ENCODE measurements at regions not wholly inside any gene's neighbourhood (a gene's known extent, or its start where the extent isn't known, plus 50 kb on each side); places are given as distances from the start of the nearest gene placed in this dataset.

DNA sequence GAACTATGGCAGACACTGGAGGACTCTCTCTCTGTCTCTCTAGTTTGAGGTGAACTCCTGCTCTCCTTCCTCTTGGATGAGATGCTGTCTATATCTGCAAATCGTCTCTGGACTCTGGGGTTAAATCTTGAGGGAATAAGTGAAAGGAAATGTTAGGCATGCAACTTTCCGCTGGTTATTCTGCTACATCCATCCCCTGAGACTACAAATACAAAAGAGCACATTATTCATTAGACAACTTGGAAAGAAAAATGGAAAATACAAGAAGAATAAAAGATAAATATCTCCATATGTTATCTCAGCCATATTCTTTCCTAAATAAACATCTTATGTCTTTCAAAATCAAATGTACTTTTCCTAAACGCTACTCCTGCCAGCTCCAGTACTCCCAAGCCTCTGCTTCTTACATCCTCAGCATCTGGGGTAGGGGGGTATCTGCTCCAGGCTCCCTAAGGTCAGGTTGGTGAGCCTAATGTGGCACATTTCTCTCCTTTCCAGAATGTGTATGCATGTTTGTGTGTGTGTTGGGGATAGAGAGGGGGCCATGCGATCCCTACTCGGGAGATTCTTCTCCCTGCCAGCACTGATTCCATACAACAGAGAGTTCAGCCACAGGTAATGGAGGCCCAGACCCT lies 102.9 kb upstream of the FSCB start:
- no peak overlapping the region for H3K23ac ChIP-seq (ENCODE audit: low read depth, low read length)
- dilution Hi-C loops (cut with HindIII; ENCODE audit: low sequenced_read_pairs, unreplicated experiment) = no loop called here
- no peak overlapping the region for H2AFZ ChIP-seq (replicated peaks; ENCODE audit: low read length, poor library complexity)
- H2AK5ac ChIP-seq (ENCODE audit: low read depth, low read length) = no peak overlapping the region
- no peak overlapping the region for H4K5ac ChIP-seq (ENCODE audit: low read depth, low read length)
- H3K14ac ChIP-seq (replicated peaks; ENCODE audit: low read depth, low read length) = no peak overlapping the region
- no peak overlapping the region for H4K91ac ChIP-seq (ENCODE audit: insufficient read depth, low read depth, low read length)
- DNase-seq = no peak
- H3K27ac ChIP-seq (ENCODE audit: insufficient read depth, low read length) = no peak overlapping the region
- intact Hi-C loops (cut with micrococcal nuclease) = no loop called here
- no peaks in the 10 kb centered on the region for H3K9me1 ChIP-seq (ENCODE audit: insufficient read depth, low read length)
- H3K18ac ChIP-seq (ENCODE audit: low read depth, low read length) = no peak overlapping the region
- CTCF ChIA-PET = no interaction called here
- no peaks in the 10 kb centered on the region for H3K79me1 ChIP-seq (ENCODE audit: low read depth in 1 of 2, low read length in 2 of 2)
- no peak overlapping the region for H3K56ac ChIP-seq (ENCODE audit: extremely low read depth, insufficient read depth, low read length)
- in situ Hi-C loops (cut with MboI; ENCODE audit: low sequenced_read_pairs) = no loop called here
- H4K20me1 ChIP-seq (ENCODE audit: insufficient read depth, low read length) = no peaks in the 10 kb centered on the region
- H2BK20ac ChIP-seq (ENCODE audit: low read depth, low read length) = no peak overlapping the region
- no peak overlapping the region for H3K4ac ChIP-seq (ENCODE audit: low read depth, low read length)
- no peak for ATAC-seq (ENCODE audit: low read depth)
- no peak overlapping the region for H3K4me2 ChIP-seq (ENCODE audit: low read depth, low read length)
- H3K36me3 ChIP-seq (ENCODE audit: control insufficient read depth, insufficient read depth, low read length) = no peaks in the 10 kb centered on the region
- H2BK15ac ChIP-seq (ENCODE audit: low read depth, low read length) = no peak overlapping the region
- H3K9me3 ChIP-seq (ENCODE audit: control insufficient read depth, insufficient read depth, low read length) = peaks cover 3% of the 10 kb centered on the region; the same call in 1 of the 2 replicates
- H2AK9ac ChIP-seq (replicated peaks; ENCODE audit: low read depth, low read length, poor library complexity) = no peak overlapping the region
- H3K27me3 ChIP-seq (ENCODE audit: control insufficient read depth, insufficient read depth, low read length) = no peaks in the 10 kb centered on the region
- no peaks in the 10 kb centered on the region for H3K4me1 ChIP-seq (ENCODE audit: control insufficient read depth, insufficient read depth, low read length)
- no peak overlapping the region for H3K4me3 ChIP-seq (ENCODE audit: insufficient read depth, low read depth, low read length)
- POLR2A ChIA-PET (ENCODE audit: unreplicated experiment) = no interaction called here
- TF ChIP-seq NFE2L2 (IDR thresholded peaks at IDR 0.05; ENCODE audit: low read depth, low read length) (no peak), MXI1 (IDR thresholded peaks at IDR 0.05; ENCODE audit: borderline replicate concordance, low read depth, low read length) (no peak), POLR2A (IDR thresholded peaks at IDR 0.05; ENCODE audit: low read depth, low read length) (no peak), RFX5 (IDR thresholded peaks at IDR 0.05; ENCODE audit: low read depth, low read length) (no peak), CHD1 (IDR thresholded peaks at IDR 0.05; ENCODE audit: low read depth, low read length) (no peak), RAD21 (IDR thresholded peaks at IDR 0.05; ENCODE audit: low read length) (no peak), RCOR1 (IDR thresholded peaks at IDR 0.05; ENCODE audit: insufficient replicate concordance, low read length) (no peak), CEBPB (IDR thresholded peaks at IDR 0.05; ENCODE audit: low read depth, low read length) (no peak), ELK1 (IDR thresholded peaks at IDR 0.05; ENCODE audit: borderline replicate concordance, low read depth, low read length) (no peak), MAZ (IDR thresholded peaks at IDR 0.05; ENCODE audit: borderline replicate concordance, low read depth, low read length) (no peak), SMC3 (IDR thresholded peaks at IDR 0.05; ENCODE audit: low read depth, low read length) (no peak), MAFK (IDR thresholded peaks at IDR 0.05; ENCODE audit: low read depth, low read length) (no peak)
- TF ChIP-seq, protein P1, sequence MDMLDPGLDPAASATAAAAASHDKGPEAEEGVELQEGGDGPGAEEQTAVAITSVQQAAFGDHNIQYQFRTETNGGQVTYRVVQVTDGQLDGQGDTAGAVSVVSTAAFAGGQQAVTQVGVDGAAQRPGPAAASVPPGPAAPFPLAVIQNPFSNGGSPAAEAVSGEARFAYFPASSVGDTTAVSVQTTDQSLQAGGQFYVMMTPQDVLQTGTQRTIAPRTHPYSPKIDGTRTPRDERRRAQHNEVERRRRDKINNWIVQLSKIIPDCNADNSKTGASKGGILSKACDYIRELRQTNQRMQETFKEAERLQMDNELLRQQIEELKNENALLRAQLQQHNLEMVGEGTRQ (IDR thresholded peaks at IDR 0.05; ENCODE audit: low read depth, low read length) = no peak
- no peak overlapping the region for H3K9ac ChIP-seq (ENCODE audit: low read depth, low read length)
- no TSS peak for BruUV-seq (replicated peaks)
- H4K8ac ChIP-seq (ENCODE audit: low read depth in 2 of 2, low read length in 2 of 2) = no peak overlapping the region
- no CpG with 5 or more reads among the region's 5 CpGs for WGBS, 2 experiments (ENCODE audit: extremely low coverage in 2 of 2, insufficient read length in 1 of 2)
- no peak overlapping the region for H2BK5ac ChIP-seq (ENCODE audit: low read depth, low read length, poor library complexity, severe bottlenecking)
- no peak overlapping the region for H2BK120ac ChIP-seq (ENCODE audit: low read depth, low read length)

All from IMR-90 (cell line).